DND-41 (cell line): ENCODE measurements at regions not wholly inside any gene's neighbourhood (a gene's known extent, or its start where the extent isn't known, plus 50 kb on each side); places are given as distances from the start of the nearest gene placed in this dataset.

Source experiments
- ATAC-seq: fragments of 200-7000 bp; cut with Tn5 transposase; 3 replicates; pipeline ENCODE4 v1.9.1; 2021; ENCODE audit warnings: low read depth; ENCODE audit not compliant: insufficient read depth
- DNase-seq: peaks from one replicate; pipeline ENCODE4 v3.0.0-alpha.2; 2020
- H2AFZ ChIP-seq: 2 replicates; pipeline ENCODE4 v1.6.0; 2012; ENCODE audit warnings: low read depth, low read length
- H3K27ac ChIP-seq: 2 replicates; pipeline ENCODE4 v1.5.1; 2012; ENCODE audit warnings: low read length, inconsistent platforms
- H3K27me3 ChIP-seq: fragments of 200-600 bp; sonication (generic); 2 replicates; pipeline ENCODE4 v1.6.0; 2012; ENCODE audit warnings: low read length, mild to moderate bottlenecking, inconsistent platforms; ENCODE audit not compliant: insufficient read depth, poor library complexity
- H3K36me3 ChIP-seq: 2 replicates; pipeline ENCODE4 v1.5.1; 2012; ENCODE audit warnings: low read length, inconsistent platforms; ENCODE audit not compliant: insufficient read depth
- H3K4me1 ChIP-seq: 2 replicates; pipeline ENCODE4 v1.5.1; 2012; ENCODE audit warnings: mild to moderate bottlenecking, low read length; ENCODE audit not compliant: insufficient read depth
- H3K4me2 ChIP-seq: 2 replicates; pipeline ENCODE4 v1.6.0; 2012; ENCODE audit warnings: mild to moderate bottlenecking, moderate library complexity, low read length, inconsistent platforms; ENCODE audit not compliant: insufficient read depth
- H3K4me3 ChIP-seq, 2 experiments: fragments of 200-600 bp in 1 of 2; shearing (Covaris generic) in 1 of 2; 2 replicates each; pipeline ENCODE4 v1.5.1; 2012 to 2016; ENCODE audit warnings: inconsistent platforms in 2 of 2, low read length in 2 of 2, mild to moderate bottlenecking in 2 of 2, low read depth in 1 of 2, moderate library complexity in 1 of 2
- H3K79me2 ChIP-seq: 2 replicates; pipeline ENCODE4 v1.6.0; 2012; ENCODE audit warnings: low read length, inconsistent platforms; ENCODE audit not compliant: insufficient read depth
- H3K9ac ChIP-seq: 2 replicates; pipeline ENCODE4 v1.6.0; 2012; ENCODE audit warnings: low read depth, mild to moderate bottlenecking, inconsistent platforms, low read length, moderate library complexity
- H3K9me3 ChIP-seq: 2 replicates; pipeline ENCODE4 v1.5.1; 2012; ENCODE audit warnings: low read length, moderate library complexity, mild to moderate bottlenecking, inconsistent platforms; ENCODE audit not compliant: insufficient read depth, severe bottlenecking
- H4K20me1 ChIP-seq: 2 replicates; pipeline ENCODE4 v1.6.0; 2012; ENCODE audit warnings: low read length; ENCODE audit not compliant: insufficient read depth
- EZH2 ChIP-seq: IDR thresholded peaks from 3 replicates; pipeline ENCODE4 v1.6.1; 2012; ENCODE audit warnings: borderline replicate concordance, low read depth, mild to moderate bottlenecking, moderate library complexity, low read length, inconsistent platforms; ENCODE audit not compliant: severe bottlenecking
- TF ChIP-seq, protein P1 (sequence below): IDR thresholded peaks from 2 replicates; pipeline ENCODE4 v1.5.1; 2012; ENCODE audit warnings: borderline replicate concordance, low read length, moderate library complexity, mild to moderate bottlenecking; ENCODE audit not compliant: poor library complexity, severe bottlenecking; ENCODE audit errors: extremely low read depth

DNA sequence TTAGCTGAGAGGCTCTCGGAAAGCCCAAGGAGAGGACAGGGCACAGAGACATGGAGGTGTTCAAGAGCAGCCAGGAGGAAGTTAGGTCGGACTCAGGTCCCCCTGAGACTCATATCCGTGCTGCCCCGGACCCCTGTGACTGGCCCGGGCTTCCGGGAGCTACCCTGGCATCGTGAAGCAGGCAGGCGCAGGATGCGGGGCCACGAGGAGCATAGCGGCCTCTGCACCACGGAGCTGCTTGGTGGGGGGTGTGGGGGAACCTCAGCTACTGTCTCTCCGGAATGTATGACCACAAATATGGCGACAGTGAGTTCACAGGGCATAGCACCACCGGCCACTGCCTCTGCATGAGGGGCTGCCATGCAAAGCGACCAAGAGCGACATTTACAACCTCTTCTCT lies 112.2 kb upstream of the GUCA2B start:
- no peaks in the 10 kb centered on the region for H3K9me3 ChIP-seq
- no peaks in the 10 kb centered on the region for H4K20me1 ChIP-seq
- no peaks in the 10 kb centered on the region for H3K27me3 ChIP-seq
- H3K4me3 ChIP-seq: no peak overlapping the region
- no peak for ATAC-seq
- peaks cover 7% of the 10 kb centered on the region for H3K4me1 ChIP-seq
- H3K79me2 ChIP-seq: peaks cover 6% of the 10 kb centered on the region
- no peak overlapping the region for H2AFZ ChIP-seq
- no peak overlapping the region for H3K4me2 ChIP-seq
- no peak for TF ChIP-seq EZH2
- TF ChIP-seq, protein P1, sequence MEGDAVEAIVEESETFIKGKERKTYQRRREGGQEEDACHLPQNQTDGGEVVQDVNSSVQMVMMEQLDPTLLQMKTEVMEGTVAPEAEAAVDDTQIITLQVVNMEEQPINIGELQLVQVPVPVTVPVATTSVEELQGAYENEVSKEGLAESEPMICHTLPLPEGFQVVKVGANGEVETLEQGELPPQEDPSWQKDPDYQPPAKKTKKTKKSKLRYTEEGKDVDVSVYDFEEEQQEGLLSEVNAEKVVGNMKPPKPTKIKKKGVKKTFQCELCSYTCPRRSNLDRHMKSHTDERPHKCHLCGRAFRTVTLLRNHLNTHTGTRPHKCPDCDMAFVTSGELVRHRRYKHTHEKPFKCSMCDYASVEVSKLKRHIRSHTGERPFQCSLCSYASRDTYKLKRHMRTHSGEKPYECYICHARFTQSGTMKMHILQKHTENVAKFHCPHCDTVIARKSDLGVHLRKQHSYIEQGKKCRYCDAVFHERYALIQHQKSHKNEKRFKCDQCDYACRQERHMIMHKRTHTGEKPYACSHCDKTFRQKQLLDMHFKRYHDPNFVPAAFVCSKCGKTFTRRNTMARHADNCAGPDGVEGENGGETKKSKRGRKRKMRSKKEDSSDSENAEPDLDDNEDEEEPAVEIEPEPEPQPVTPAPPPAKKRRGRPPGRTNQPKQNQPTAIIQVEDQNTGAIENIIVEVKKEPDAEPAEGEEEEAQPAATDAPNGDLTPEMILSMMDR: no peak
- H3K27ac ChIP-seq: no peak overlapping the region
- DNase-seq: no peak
- no peak overlapping the region for H3K9ac ChIP-seq
- H3K36me3 ChIP-seq: no peaks in the 10 kb centered on the region

DNA sequence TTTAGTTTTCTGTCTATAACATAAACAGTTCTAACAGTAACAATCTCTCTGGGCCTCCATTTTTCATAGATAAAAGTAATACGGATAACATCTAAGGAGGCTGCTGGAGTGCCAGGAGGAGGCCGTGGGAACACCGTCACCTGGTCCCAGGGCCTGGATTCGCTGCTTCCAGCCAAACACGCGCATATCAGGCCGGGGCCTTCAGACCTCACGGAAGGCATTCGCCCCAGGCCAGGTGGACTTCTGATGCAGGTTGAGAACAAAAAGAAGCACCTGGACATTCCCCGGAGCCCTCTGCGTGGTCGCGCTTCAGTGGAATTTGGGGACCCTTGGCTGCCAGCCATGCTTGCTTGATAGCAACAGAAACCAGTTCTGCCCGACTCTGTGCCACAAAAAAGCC lies 113.1 kb upstream of the GUCA2B start:
- ATAC-seq (no peak), DNase-seq (no peak)
- H3K36me3 ChIP-seq: no peaks in the 10 kb centered on the region; the same call in 1 of the 2 replicates
- H2AFZ ChIP-seq: no peak overlapping the region
- H3K27me3 ChIP-seq: no peaks in the 10 kb centered on the region
- peaks cover 9% of the 10 kb centered on the region for H3K79me2 ChIP-seq
- H4K20me1 ChIP-seq: no peaks in the 10 kb centered on the region
- H3K9ac ChIP-seq: no peak overlapping the region
- H3K4me3 ChIP-seq: no peak overlapping the region
- no peak for TF ChIP-seq EZH2
- TF ChIP-seq, protein P1: no peak
- H3K4me1 ChIP-seq: peaks cover 7% of the 10 kb centered on the region
- no peak overlapping the region for H3K4me2 ChIP-seq
- no peaks in the 10 kb centered on the region for H3K9me3 ChIP-seq
- H3K27ac ChIP-seq: no peak overlapping the region

DNA sequence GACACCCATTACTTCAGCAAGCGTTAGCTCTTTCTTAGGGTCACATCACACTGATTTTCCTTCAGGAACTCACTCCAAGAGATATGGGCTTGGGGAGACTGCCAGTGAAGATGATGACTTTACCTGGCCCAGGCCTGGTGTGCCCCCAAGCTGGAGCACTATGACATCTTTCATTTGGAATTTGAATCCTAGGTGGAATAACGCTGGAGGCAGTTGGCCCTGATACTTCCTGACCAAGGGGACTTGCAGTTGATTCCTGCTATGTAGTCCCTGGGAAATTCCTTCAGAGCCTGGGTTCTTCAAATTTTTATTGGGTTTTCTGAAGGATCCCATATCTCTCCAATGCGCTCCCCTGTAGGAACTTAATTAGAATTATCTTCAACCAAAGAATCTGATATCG lies 114.9 kb upstream of the GUCA2B start:
- H3K27me3 ChIP-seq: no peaks in the 10 kb centered on the region
- H2AFZ ChIP-seq: no peak overlapping the region
- H3K4me2 ChIP-seq: no peak overlapping the region
- no peak overlapping the region for H3K4me3 ChIP-seq
- TF ChIP-seq EZH2: no peak
- TF ChIP-seq, protein P1: no peak
- H3K79me2 ChIP-seq: peaks cover 28% of the 10 kb centered on the region
- H3K36me3 ChIP-seq: no peaks in the 10 kb centered on the region; the same call in 1 of the 2 replicates
- peaks cover 7% of the 10 kb centered on the region for H4K20me1 ChIP-seq
- peaks cover 25% of the 10 kb centered on the region for H3K4me1 ChIP-seq
- ATAC-seq (no peak), DNase-seq (no peak)
- no peak overlapping the region for H3K9ac ChIP-seq
- no peaks in the 10 kb centered on the region for H3K9me3 ChIP-seq
- no peak overlapping the region for H3K27ac ChIP-seq

DNA sequence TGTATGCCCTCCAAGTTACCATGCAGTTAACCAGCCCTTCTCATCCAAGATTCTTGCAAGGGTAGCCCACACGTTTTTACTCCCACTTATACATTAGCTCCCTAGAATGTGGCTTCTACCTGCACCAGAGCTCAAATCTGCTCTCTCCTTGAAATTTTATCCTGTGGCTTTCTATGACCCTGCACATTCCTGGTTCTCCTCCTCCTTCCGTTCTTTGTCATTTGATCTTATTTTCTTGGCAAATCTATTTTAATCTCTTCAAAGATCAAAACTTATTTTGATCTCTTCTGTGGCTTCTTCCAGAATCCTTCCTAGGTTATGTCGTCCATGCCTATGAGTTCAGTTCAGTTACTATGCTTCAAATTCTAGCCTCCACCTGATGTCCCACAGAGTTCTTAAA lies 115.6 kb upstream of the GUCA2B start:
- ATAC-seq: no peak
- Histone ChIP-seq H3K27me3 (no peaks in the 10 kb centered on the region), H3K4me2 (no peak overlapping the region), H3K4me3 (no peak overlapping the region), H3K4me1 (peaks cover 32% of the 10 kb centered on the region), H3K27ac (no peak overlapping the region), H4K20me1 (peaks cover 12% of the 10 kb centered on the region), H3K36me3 (no peaks in the 10 kb centered on the region; the same call in 1 of the 2 replicates), H3K79me2 (peaks cover 35% of the 10 kb centered on the region), H3K9ac (no peak overlapping the region), H2AFZ (no peak overlapping the region), H3K9me3 (no peaks in the 10 kb centered on the region)
- TF ChIP-seq, protein P1: no peak
- TF ChIP-seq EZH2: no peak
- DNase-seq: no peak
